H1 (cell line): ENCODE measurements at regions not wholly inside any gene's neighbourhood (a gene's known extent, or its start where the extent isn't known, plus 50 kb on each side); places are given as distances from the start of the nearest gene placed in this dataset.

ENCODE experiments used
- CTCF ChIA-PET: fragments of 300-600 bp; sonication (Branson Sonifier 250); formaldehyde crosslinking; loops from one replicate; lab custom pipeline; 2021; ENCODE audit not compliant: partially characterized antibody; lab: Charles Lee
- POLR2A ChIA-PET: fragments of 300-600 bp; sonication (Branson Sonifier 250); formaldehyde crosslinking; loops from one replicate; lab custom pipeline; 2021; ENCODE audit warnings: inconsistent platforms; ENCODE audit not compliant: partially characterized antibody; lab: Charles Lee
- DNase-seq, 2 experiments: peaks; one replicate each; pipeline versions ENCODE4 v3.0.0 to v3.0.0-alpha.2; 2010 to 2022; ENCODE audit warnings: low spot score in 2 of 2, low read depth in 1 of 2, mixed read lengths in 1 of 2
- FAIRE-seq: peaks from 2 replicates; lab custom pipeline; 2011; peaks lifted over from hg19 to GRCh38; lab: Jason Lieb, UNC
- H2AFZ ChIP-seq: 2 replicates; pipeline ENCODE4 v1.8.1; 2012; ENCODE audit warnings: low read length, inconsistent platforms
- H2AK5ac ChIP-seq: 2 replicates; pipeline ENCODE4 v1.6.1; 2013; ENCODE audit warnings: low read depth, low read length
- H2BK120ac ChIP-seq: replicated peaks from 2 replicates; pipeline ENCODE3; 2013; ENCODE audit warnings: low read depth, low read length, inconsistent platforms
- H2BK12ac ChIP-seq: 2 replicates; pipeline ENCODE4 v1.6.1; 2013; ENCODE audit warnings: low read depth, low read length
- H2BK15ac ChIP-seq: 2 replicates; pipeline ENCODE4 v1.6.1; 2013; ENCODE audit warnings: low read length
- H2BK20ac ChIP-seq: 2 replicates; pipeline ENCODE4 v1.6.1; 2013; ENCODE audit warnings: low read length
- H2BK5ac ChIP-seq: 2 replicates; pipeline ENCODE4 v1.6.1; 2013; ENCODE audit warnings: low read depth, low read length
- H3K14ac ChIP-seq: 2 replicates; pipeline ENCODE4 v1.6.1; 2013; ENCODE audit warnings: inconsistent platforms; ENCODE audit not compliant: insufficient read length
- H3K18ac ChIP-seq: 2 replicates; pipeline ENCODE4 v1.6.1; 2013; ENCODE audit warnings: low read length; ENCODE audit errors: extremely low read depth
- H3K23ac ChIP-seq: 2 replicates; pipeline ENCODE4 v1.6.1; 2013; ENCODE audit warnings: inconsistent platforms; ENCODE audit not compliant: insufficient read length
- H3K23me2 ChIP-seq: 2 replicates; pipeline ENCODE4 v1.6.1; 2013; ENCODE audit warnings: low read depth, low read length
- H3K27ac ChIP-seq: 2 replicates; pipeline ENCODE4 v1.6.1; 2011; ENCODE audit warnings: low read depth, low read length, inconsistent platforms
- H3K27me3 ChIP-seq, 4 experiments: replicated peaks in 1 of 4; 1 replicate in 1 of 4; 2 replicates in 3 of 4; pipeline versions ENCODE4 v1.6.1 to v1.8.1; 2011 to 2013; ENCODE audit warnings: low read length in 3 of 4, mild to moderate bottlenecking in 3 of 4, inconsistent platforms in 2 of 4, mixed read lengths in 2 of 4, moderate library complexity in 1 of 4; ENCODE audit not compliant: control insufficient read depth in 3 of 4, insufficient read depth in 3 of 4; ENCODE audit errors: extremely low read depth in 1 of 4
- H3K36me3 ChIP-seq, 4 experiments: 2 replicates each; pipeline versions ENCODE4 v1.6.1 to v1.8.1; 2011 to 2013; ENCODE audit warnings: mild to moderate bottlenecking in 4 of 4, low read length in 3 of 4, moderate library complexity in 2 of 4, control low read depth in 1 of 4, inconsistent platforms in 1 of 4; ENCODE audit not compliant: insufficient read depth in 4 of 4, control insufficient read depth in 2 of 4
- H3K4ac ChIP-seq: replicated peaks from 2 replicates; pipeline ENCODE3; 2013; ENCODE audit warnings: low read length, low read depth, mixed read lengths, inconsistent platforms; ENCODE audit not compliant: insufficient read length
- H3K4me1 ChIP-seq, 4 experiments: replicated peaks in 1 of 4; 1 replicate in 1 of 4; 2 replicates in 3 of 4; pipeline versions ENCODE4 v1.6.1 to v1.8.1; 2011 to 2013; ENCODE audit warnings: low read length in 3 of 4, inconsistent platforms in 2 of 4, mixed read lengths in 1 of 4; ENCODE audit not compliant: insufficient read depth in 4 of 4, control insufficient read depth in 3 of 4
- H3K4me2 ChIP-seq, 2 experiments: 2 replicates each; pipeline versions ENCODE4 v1.6.1 to v1.8.1; 2011 to 2013; ENCODE audit warnings: low read depth in 2 of 2, low read length in 2 of 2, control low read depth in 1 of 2, inconsistent platforms in 1 of 2, mild to moderate bottlenecking in 1 of 2; ENCODE audit not compliant: insufficient read depth in 1 of 2
- H3K4me3 ChIP-seq, 4 experiments: fragments of 200-600, 300-600 bp in 1 of 4; sonication (generic), shearing (Covaris generic), sonication (Bioruptor Twin) in 1 of 4; 2 replicates each; pipeline versions ENCODE4 v1.5.1 to v1.8.1; 2011 to 2016; ENCODE audit warnings: low read length in 4 of 4, low read depth in 3 of 4, control low read depth in 2 of 4, inconsistent platforms in 2 of 4, mild to moderate bottlenecking in 2 of 4, mixed read lengths in 1 of 4, moderate library complexity in 1 of 4; ENCODE audit not compliant: insufficient read depth in 2 of 4; ENCODE audit errors: extremely low read depth in 1 of 4
- H3K56ac ChIP-seq: replicated peaks from 2 replicates; pipeline ENCODE3; 2013; ENCODE audit warnings: low read depth, mild to moderate bottlenecking, mixed read lengths, low read length, inconsistent platforms; ENCODE audit not compliant: insufficient read length
- H3K79me1 ChIP-seq: 2 replicates; pipeline ENCODE4 v1.6.1; 2013; ENCODE audit warnings: low read depth, low read length, control low read depth
- H3K79me2 ChIP-seq, 2 experiments: 2 replicates each; pipeline versions ENCODE4 v1.6.1 to v1.8.1; 2012 to 2013; ENCODE audit warnings: low read length in 2 of 2, mild to moderate bottlenecking in 2 of 2, inconsistent platforms in 1 of 2; ENCODE audit not compliant: insufficient read depth in 2 of 2, control insufficient read depth in 1 of 2
- H3K9ac ChIP-seq, 4 experiments: replicated peaks in 1 of 4; 1 replicate in 1 of 4; 2 replicates in 3 of 4; pipeline versions ENCODE4 v1.6.1 to v1.8.1; 2011 to 2013; ENCODE audit warnings: low read depth in 3 of 4, low read length in 3 of 4, control low read depth in 2 of 4, mild to moderate bottlenecking in 2 of 4, moderate library complexity in 2 of 4, inconsistent platforms in 1 of 4; ENCODE audit errors: extremely low read depth in 1 of 4
- H3K9me3 ChIP-seq, 2 experiments: 2 replicates each; pipeline versions ENCODE4 v1.6.1 to v1.8.1; 2012 to 2013; ENCODE audit warnings: mild to moderate bottlenecking in 2 of 2, moderate library complexity in 2 of 2, control low read depth in 1 of 2, inconsistent platforms in 1 of 2, low read depth in 1 of 2, low read length in 1 of 2, mixed read lengths in 1 of 2; ENCODE audit not compliant: insufficient read depth in 2 of 2
- H4K20me1 ChIP-seq, 2 experiments: replicated peaks in 1 of 2; 2 replicates each; pipeline versions ENCODE3 to v1.8.1; 2011 to 2013; ENCODE audit warnings: inconsistent platforms in 2 of 2, low read length in 2 of 2, mild to moderate bottlenecking in 1 of 2; ENCODE audit not compliant: insufficient read depth in 2 of 2, control insufficient read depth in 1 of 2
- H4K5ac ChIP-seq: 2 replicates; pipeline ENCODE4 v1.6.1; 2013; ENCODE audit warnings: low read length, low read depth, mixed read lengths, inconsistent platforms; ENCODE audit not compliant: insufficient read length
- H4K8ac ChIP-seq: 2 replicates; pipeline ENCODE4 v1.8.0; 2013; ENCODE audit warnings: mild to moderate bottlenecking, moderate library complexity, low read length, inconsistent platforms; ENCODE audit not compliant: insufficient read depth; ENCODE audit errors: extremely low read depth
- H4K91ac ChIP-seq: replicated peaks from 2 replicates; pipeline ENCODE3; 2013; ENCODE audit warnings: low read length, mixed read lengths, inconsistent platforms; ENCODE audit not compliant: insufficient read length
- CEBPB ChIP-seq: IDR thresholded peaks from 2 replicates; pipeline ENCODE4 v1.6.1; 2012; ENCODE audit warnings: low read depth, low read length
- FOSL1 ChIP-seq: IDR thresholded peaks from 2 replicates; pipeline ENCODE4 v1.6.1; 2011; ENCODE audit warnings: mild to moderate bottlenecking, low read depth, low read length, moderate library complexity; ENCODE audit not compliant: insufficient read depth
- HDAC2 ChIP-seq, 2 experiments: fragments of 300-600 bp in 1 of 2; sonication (generic) in 1 of 2; IDR thresholded peaks; 2 replicates each; pipeline ENCODE4 v1.6.1; 2011 to 2012; ENCODE audit warnings: low read depth in 2 of 2, low read length in 2 of 2, mild to moderate bottlenecking in 2 of 2, moderate library complexity in 2 of 2, borderline replicate concordance in 1 of 2, inconsistent platforms in 1 of 2
- JUND ChIP-seq: IDR thresholded peaks from 2 replicates; pipeline ENCODE4 v1.6.1; 2011; ENCODE audit warnings: mild to moderate bottlenecking, improper control_type of control experiment, low read length
- KDM5A ChIP-seq: fragments of 200-600 bp; IDR thresholded peaks from 2 replicates; pipeline ENCODE4 v1.7.1; 2012; ENCODE audit warnings: mild to moderate bottlenecking, low read length, inconsistent platforms, mixed read lengths
- NRF1 ChIP-seq: IDR thresholded peaks from 2 replicates; pipeline ENCODE4 v1.6.1; 2011; ENCODE audit warnings: mild to moderate bottlenecking, low read depth, low read length, improper control_type of control experiment
- POU5F1 ChIP-seq: IDR thresholded peaks from 2 replicates; pipeline ENCODE4 v1.6.1; 2011; ENCODE audit warnings: low read depth, mild to moderate bottlenecking, low read length, moderate library complexity
- RNF2 ChIP-seq: fragments of 200-900, 300-1000 bp; sonication (generic); IDR thresholded peaks from 2 replicates; pipeline ENCODE4 v1.7.1; 2016; ENCODE audit warnings: borderline replicate concordance, low read depth, mild to moderate bottlenecking, antibody characterized with exemption, low read length; ENCODE audit not compliant: poor library complexity, severe bottlenecking; ENCODE audit errors: missing control alignments
- TAF7 ChIP-seq: optimal IDR thresholded peaks from 2 replicates; pipeline ENCODE3; 2011; ENCODE audit warnings: low read depth, mild to moderate bottlenecking, inconsistent platforms, low read length, moderate library complexity, borderline replicate concordance
- TCF12 ChIP-seq: IDR thresholded peaks from 2 replicates; pipeline ENCODE4 v1.6.1; 2011; ENCODE audit warnings: low read depth, mild to moderate bottlenecking, low read length
- TEAD4 ChIP-seq: IDR thresholded peaks from 2 replicates; pipeline ENCODE4 v1.6.1; 2012; ENCODE audit warnings: low read depth, low read length, inconsistent platforms, mixed read lengths
- ZNF274 ChIP-seq: IDR thresholded peaks from 2 replicates; pipeline ENCODE4 v1.7.0; 2012; ENCODE audit warnings: low read length, borderline replicate concordance; ENCODE audit errors: extremely low read depth
- WGBS, 2 experiments: shearing (Covaris generic) in 1 of 2; methylation state at CpG; one replicate each; pipeline versions ENCODE4 v1.1.6 to v1.1.7; 2013 to 2015; ENCODE audit warnings: low lambda C conversion rate in 2 of 2, mixed read lengths in 2 of 2, inconsistent platforms in 1 of 2, low coverage in 1 of 2, missing lambda C conversion rate in 1 of 2; ENCODE audit not compliant: insufficient replicate concordance in 2 of 2, insufficient coverage in 1 of 2, insufficient read length in 1 of 2; ENCODE audit errors: extremely low coverage in 1 of 2, missing lambda C conversion rate in 1 of 2; 5-methylcytosine and 5-hydroxymethylcytosine counted together
- TF ChIP-seq, protein P1 (sequence below): IDR thresholded peaks from 2 replicates; pipeline ENCODE4 v1.6.1; 2012; ENCODE audit warnings: low read length, inconsistent platforms

DNA sequence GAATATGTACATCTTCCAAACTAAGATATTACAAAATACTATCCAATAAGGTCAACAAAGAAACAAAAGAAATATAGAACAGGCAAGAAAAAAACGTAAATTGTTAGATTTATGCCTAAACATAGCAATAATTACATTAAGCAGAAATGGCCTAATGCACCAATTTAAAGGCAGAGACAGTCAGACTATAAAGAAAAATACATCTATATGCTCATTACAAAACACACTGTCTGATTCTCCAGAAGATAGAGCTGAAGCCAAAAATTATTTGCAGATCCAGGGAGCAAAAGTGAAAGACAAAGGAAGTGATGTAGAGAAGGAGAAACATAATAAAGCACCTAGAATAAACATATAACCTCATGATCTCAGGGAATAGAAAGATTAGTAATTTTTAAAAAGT, 246.9 kb downstream of the PAPSS1 start:
- Histone ChIP-seq H3K4ac (no peak overlapping the region), H2BK120ac (no peak overlapping the region), H2BK20ac (no peak overlapping the region), H2BK15ac (no peak overlapping the region), H2AFZ (no peak overlapping the region), H4K5ac (no peak overlapping the region), H4K8ac (no peak overlapping the region), H2AK5ac (no peak overlapping the region), H3K23me2 (no peaks in the 10 kb centered on the region), H3K4me1 (no peaks in the 10 kb centered on the region), H3K18ac (no peak overlapping the region), H3K56ac (no peak overlapping the region), H3K36me3 (no peaks in the 10 kb centered on the region), H3K79me2 (no peaks in the 10 kb centered on the region), H3K9me3 (no peaks in the 10 kb centered on the region), H3K79me1 (no peaks in the 10 kb centered on the region), H3K23ac (no peak overlapping the region), H2BK5ac (no peak overlapping the region), H3K9ac (no peak overlapping the region), H3K4me2 (no peak overlapping the region), H3K14ac (no peak overlapping the region), H3K4me3 (no peak overlapping the region), H3K27me3 (no peaks in the 10 kb centered on the region), H3K27ac (no peak overlapping the region), H4K20me1 (no peaks in the 10 kb centered on the region), H2BK12ac (no peak overlapping the region), H4K91ac (no peak overlapping the region)
- whole genome bisulfite sequencing, 2 experiments = 0% methylated on average over 1 of the region's 1 CpG; no CpG with 5 or more reads in 1 of the 2 experiments
- DNase-seq = no peak
- CTCF ChIA-PET = no interaction called here
- POLR2A ChIA-PET = no interaction called here
- FAIRE-seq = no peak
- TF ChIP-seq, protein P1, sequence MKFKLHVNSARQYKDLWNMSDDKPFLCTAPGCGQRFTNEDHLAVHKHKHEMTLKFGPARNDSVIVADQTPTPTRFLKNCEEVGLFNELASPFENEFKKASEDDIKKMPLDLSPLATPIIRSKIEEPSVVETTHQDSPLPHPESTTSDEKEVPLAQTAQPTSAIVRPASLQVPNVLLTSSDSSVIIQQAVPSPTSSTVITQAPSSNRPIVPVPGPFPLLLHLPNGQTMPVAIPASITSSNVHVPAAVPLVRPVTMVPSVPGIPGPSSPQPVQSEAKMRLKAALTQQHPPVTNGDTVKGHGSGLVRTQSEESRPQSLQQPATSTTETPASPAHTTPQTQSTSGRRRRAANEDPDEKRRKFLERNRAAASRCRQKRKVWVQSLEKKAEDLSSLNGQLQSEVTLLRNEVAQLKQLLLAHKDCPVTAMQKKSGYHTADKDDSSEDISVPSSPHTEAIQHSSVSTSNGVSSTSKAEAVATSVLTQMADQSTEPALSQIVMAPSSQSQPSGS = no peak
- TF ChIP-seq RNF2 (no peak), POU5F1 (no peak), NRF1 (no peak), FOSL1 (no peak), CEBPB (no peak), JUND (no peak), TCF12 (no peak), HDAC2 (IDR thresholded peaks at IDR 0.05; ENCODE audit: borderline replicate concordance in 1 of 2, low read depth in 2 of 2, low read length in 2 of 2) (no peak), ZNF274 (no peak), TAF7 (no peak), TEAD4 (no peak), KDM5A (no peak)
